ENCODE measurements at regions not wholly inside any gene's neighbourhood (a gene's known extent, or its start where the extent isn't known, plus 50 kb on each side); places are given as distances from the start of the nearest gene placed in this dataset.

GRCh38 chr4:156336511-156336910, 382.8 kb upstream of the CTSO start:
- no peak for TF ChIP-seq CTCF (conservative IDR thresholded peaks at IDR 0.05)
- no peak for TF ChIP-seq EZH2 (IDR thresholded peaks at IDR 0.05; ENCODE audit: low read depth)
